HepG2 (cell line): ENCODE measurements at regions not wholly inside any gene's neighbourhood (a gene's known extent, or its start where the extent isn't known, plus 50 kb on each side); places are given as distances from the start of the nearest gene placed in this dataset.

Experiments used
- ATAC-seq: fragments of 200-7000 bp; cut with Tn5 transposase; 3 replicates; pipeline ENCODE4 v1.9.1; 2020; ENCODE audit warnings: mild to moderate bottlenecking, moderate library complexity
- BruUV-seq: library from RNA; stranded (reverse); fragments of 400-500 nt; replicated peaks from 2 replicates; lab custom pipeline; 2021; lab: Mats Ljungman, UMichigan
- CTCF ChIA-PET: fragments of 300-600 bp; formaldehyde crosslinking; extraction: SDS; loops from one replicate; lab custom pipeline; 2021; ENCODE audit warnings: low total read pairs, inconsistent platforms, low intra/inter-chr PET ratio; lab: Yijun Ruan, JAX
- POLR2A ChIA-PET: fragments of 350-600 bp; sonication (Branson Sonifier 250); formaldehyde crosslinking; loops from one replicate; lab custom pipeline; 2020; ENCODE audit warnings: antibody characterized with exemption, inconsistent platforms; lab: Yijun Ruan, JAX
- DNase-seq: peaks from one replicate; pipeline ENCODE4 v3.0.0-alpha.2; 2015; ENCODE audit warnings: low spot score
- FAIRE-seq: peaks from 3 replicates; lab custom pipeline; 2011; peaks lifted over from hg19 to GRCh38; lab: Jason Lieb, UNC
- H2AFZ ChIP-seq: one replicate; pipeline ENCODE4 v1.6.1; 2011; ENCODE audit warnings: low read length, inconsistent platforms
- H3K27ac ChIP-seq: fragments of 300-600 bp; 3 replicates; pipeline ENCODE4 v1.8.0; 2011; ENCODE audit warnings: mixed run types, mild to moderate bottlenecking, mixed read lengths, low read length, inconsistent platforms; ENCODE audit not compliant: insufficient read depth; ENCODE audit errors: extremely low read length
- H3K27me3 ChIP-seq, 2 experiments: fragments of 200-600 bp in 1 of 2; 2 replicates in 1 of 2; 3 replicates in 1 of 2; pipeline versions ENCODE4 v1.6.0 to v1.8.0; 2011; ENCODE audit warnings: low read length in 2 of 2, mild to moderate bottlenecking in 2 of 2, moderate library complexity in 2 of 2, inconsistent platforms in 1 of 2; ENCODE audit not compliant: insufficient read depth in 2 of 2, control insufficient read depth in 1 of 2
- H3K36me3 ChIP-seq, 2 experiments: fragments of 200-600 bp in 1 of 2; replicated peaks in 1 of 2; 2 replicates in 1 of 2; 3 replicates in 1 of 2; pipeline versions ENCODE4 v1.5.1 to v1.8.0; 2011; ENCODE audit warnings: low read length in 2 of 2, inconsistent platforms in 1 of 2; ENCODE audit not compliant: insufficient read depth in 2 of 2, control insufficient read depth in 1 of 2
- H3K4me1 ChIP-seq: 2 replicates; pipeline ENCODE4 v1.5.1; 2012; ENCODE audit warnings: low read length, inconsistent platforms; ENCODE audit not compliant: insufficient read depth
- H3K4me2 ChIP-seq: 2 replicates; pipeline ENCODE4 v1.6.0; 2011; ENCODE audit warnings: low read depth, low read length, inconsistent platforms
- H3K4me3 ChIP-seq, 3 experiments: fragments of 200-600 bp in 1 of 3; sonication (generic), shearing (Covaris generic) in 1 of 3; replicated peaks in 1 of 3; 2 replicates each; pipeline ENCODE4 v1.5.1; 2011 to 2016; ENCODE audit warnings: low read length in 3 of 3, inconsistent platforms in 2 of 3, low read depth in 2 of 3, mild to moderate bottlenecking in 2 of 3, control low read depth in 1 of 3, mixed read lengths in 1 of 3; ENCODE audit not compliant: insufficient read depth in 1 of 3
- H3K79me2 ChIP-seq: one replicate; pipeline ENCODE4 v1.6.1; 2011; ENCODE audit warnings: low read length, inconsistent platforms; ENCODE audit not compliant: insufficient read depth
- H3K9ac ChIP-seq: 2 replicates; pipeline ENCODE4 v1.6.0; 2011; ENCODE audit warnings: mild to moderate bottlenecking, low read depth, low read length, inconsistent platforms; ENCODE audit not compliant: insufficient read depth
- H3K9me3 ChIP-seq: 2 replicates; pipeline ENCODE4 v1.5.1; 2012; ENCODE audit warnings: mild to moderate bottlenecking, low read length
- H4K20me1 ChIP-seq: 2 replicates; pipeline ENCODE4 v1.6.0; 2011; ENCODE audit warnings: inconsistent platforms, mild to moderate bottlenecking, low read length, moderate library complexity; ENCODE audit not compliant: insufficient read depth
- ADNP ChIP-seq: sonication (generic); formaldehyde crosslinking; IDR thresholded peaks from 2 replicates; pipeline ENCODE4 v1.4.0; 2020; ENCODE audit warnings: missing genetic modification reagents
- ARNTL ChIP-seq: sonication (generic); formaldehyde crosslinking; IDR thresholded peaks from 2 replicates; pipeline ENCODE4 v1.4.0; 2020; ENCODE audit warnings: mild to moderate bottlenecking, missing genetic modification reagents
- FOXM1 ChIP-seq: sonication (generic); formaldehyde crosslinking; IDR thresholded peaks from 2 replicates; pipeline ENCODE4 v1.5.0; 2020; ENCODE audit warnings: missing genetic modification reagents
- NFRKB ChIP-seq: fragments of 450-650 bp; IDR thresholded peaks from 2 replicates; pipeline ENCODE4 v1.6.1; 2017
- NFYC ChIP-seq: IDR thresholded peaks from 2 replicates; pipeline ENCODE4 v1.6.1; 2016; ENCODE audit warnings: missing genetic modification reagents, missing compliant biosample characterization
- PHB2 ChIP-seq: fragments of 450-650 bp; IDR thresholded peaks from 2 replicates; pipeline ENCODE4 v1.6.1; 2018; ENCODE audit not compliant: partially characterized antibody
- RXRB ChIP-seq: IDR thresholded peaks from 2 replicates; pipeline ENCODE4 v1.6.1; 2016; ENCODE audit warnings: borderline replicate concordance, missing genetic modification reagents, missing compliant biosample characterization
- WGBS: methylation state at CpG from one replicate; pipeline ENCODE4 v1.1.6; 2017; ENCODE audit warnings: low lambda C conversion rate; 5-methylcytosine and 5-hydroxymethylcytosine counted together
- in situ Hi-C: cut with HindIII; loops from 2 replicates; pipeline ENCODE4 v1.10.0; 2017; ENCODE audit warnings: low pct_unique_long_range_greater_than_20kb; ENCODE audit not compliant: extremely low pct_ligation_motif_present
- intact Hi-C: fragments of 100-400 bp; cut with micrococcal nuclease; formaldehyde crosslinking; loops from one replicate; pipeline ENCODE4 v1.10.0; 2022; ENCODE audit not compliant: unreplicated experiment
- TF ChIP-seq, protein P1 (sequence below): sonication (generic); formaldehyde crosslinking; conservative IDR thresholded peaks from 2 replicates; pipeline ENCODE4 v1.4.0; 2020; ENCODE audit warnings: missing genetic modification reagents
- TF ChIP-seq, protein P2 (sequence below): sonication (generic); formaldehyde crosslinking; conservative IDR thresholded peaks from 2 replicates; pipeline ENCODE4 v1.5.0; 2020; ENCODE audit warnings: missing genetic modification reagents

DNA sequence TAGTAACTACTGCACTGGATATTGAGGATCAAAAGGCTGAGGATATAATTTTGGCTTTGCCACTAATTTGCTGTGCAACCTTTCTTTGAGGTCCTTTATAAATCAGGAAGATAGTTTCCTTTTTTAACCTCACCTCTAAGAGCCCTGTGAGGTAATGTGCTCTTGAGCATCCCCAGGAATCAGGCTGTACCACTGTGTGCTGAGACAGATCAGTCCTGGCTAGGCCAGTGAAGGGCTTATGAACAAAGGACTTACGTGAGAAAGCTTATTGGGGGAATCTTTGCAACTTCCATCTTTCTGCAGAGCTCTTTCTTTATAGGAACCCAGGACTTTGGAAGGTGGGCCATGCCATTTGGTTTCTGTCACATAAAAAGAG lies 188.9 kb downstream of the SIPA1L2 start:
- Histone ChIP-seq H3K4me3 (no peak overlapping the region), H3K9ac (no peak overlapping the region), H3K4me1 (no peaks in the 10 kb centered on the region), H4K20me1 (no peaks in the 10 kb centered on the region), H2AFZ (no peak overlapping the region), H3K27ac (no peak overlapping the region), H3K79me2 (no peaks in the 10 kb centered on the region), H3K27me3 (peaks cover 0 to 4% of the 10 kb centered on the region in 2 experiments; a peak in 1 of 5 replicates), H3K36me3 (no peaks in the 10 kb centered on the region), H3K4me2 (no peak overlapping the region), H3K9me3 (no peaks in the 10 kb centered on the region; the same call in 1 of the 2 replicates)
- POLR2A ChIA-PET, result no interaction called here
- intact Hi-C loops, result no loop called here
- no peak for DNase-seq
- WGBS, result 0% methylated on average over 1 of the region's 1 CpG
- in situ Hi-C loops, result no loop called here
- BruUV-seq, result no TSS peak
- CTCF ChIA-PET, result no interaction called here
- no peak for ATAC-seq
- no peak for FAIRE-seq
- no peak for TF ChIP-seq NFYC (CRISPR knock-in tag)
- TF ChIP-seq, protein P1, sequence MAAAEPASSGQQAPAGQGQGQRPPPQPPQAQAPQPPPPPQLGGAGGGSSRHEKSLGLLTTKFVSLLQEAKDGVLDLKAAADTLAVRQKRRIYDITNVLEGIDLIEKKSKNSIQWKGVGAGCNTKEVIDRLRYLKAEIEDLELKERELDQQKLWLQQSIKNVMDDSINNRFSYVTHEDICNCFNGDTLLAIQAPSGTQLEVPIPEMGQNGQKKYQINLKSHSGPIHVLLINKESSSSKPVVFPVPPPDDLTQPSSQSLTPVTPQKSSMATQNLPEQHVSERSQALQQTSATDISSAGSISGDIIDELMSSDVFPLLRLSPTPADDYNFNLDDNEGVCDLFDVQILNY, result no peak
- no peak for TF ChIP-seq ARNTL (CRISPR knock-in tag)
- TF ChIP-seq FOXM1 (CRISPR knock-in tag), result no peak
- no peak for TF ChIP-seq ADNP (CRISPR knock-in tag)
- no peak for TF ChIP-seq NFRKB
- no peak for TF ChIP-seq PHB2
- TF ChIP-seq, protein P2, sequence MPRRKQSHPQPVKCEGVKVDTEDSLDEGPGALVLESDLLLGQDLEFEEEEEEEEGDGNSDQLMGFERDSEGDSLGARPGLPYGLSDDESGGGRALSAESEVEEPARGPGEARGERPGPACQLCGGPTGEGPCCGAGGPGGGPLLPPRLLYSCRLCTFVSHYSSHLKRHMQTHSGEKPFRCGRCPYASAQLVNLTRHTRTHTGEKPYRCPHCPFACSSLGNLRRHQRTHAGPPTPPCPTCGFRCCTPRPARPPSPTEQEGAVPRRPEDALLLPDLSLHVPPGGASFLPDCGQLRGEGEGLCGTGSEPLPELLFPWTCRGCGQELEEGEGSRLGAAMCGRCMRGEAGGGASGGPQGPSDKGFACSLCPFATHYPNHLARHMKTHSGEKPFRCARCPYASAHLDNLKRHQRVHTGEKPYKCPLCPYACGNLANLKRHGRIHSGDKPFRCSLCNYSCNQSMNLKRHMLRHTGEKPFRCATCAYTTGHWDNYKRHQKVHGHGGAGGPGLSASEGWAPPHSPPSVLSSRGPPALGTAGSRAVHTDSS (CRISPR knock-in tag), result no peak
- no peak for TF ChIP-seq RXRB (CRISPR knock-in tag)
- TF ChIP-seq, all 625 proteins: peak for 0
